GM21515 (cell line): ENCODE measurements at regions not wholly inside any gene's neighbourhood (a gene's known extent, or its start where the extent isn't known, plus 50 kb on each side); places are given as distances from the start of the nearest gene placed in this dataset.
A peak's percentile ranks its signal among the peaks of the same experiment; 100 is the strongest.

ENCODE experiments used
- ATAC-seq: cut with Tn5 transposase; IDR thresholded peaks from one replicate; pipeline ENCODE4 v1.9.1; 2021; ENCODE audit not compliant: unreplicated experiment

DNA sequence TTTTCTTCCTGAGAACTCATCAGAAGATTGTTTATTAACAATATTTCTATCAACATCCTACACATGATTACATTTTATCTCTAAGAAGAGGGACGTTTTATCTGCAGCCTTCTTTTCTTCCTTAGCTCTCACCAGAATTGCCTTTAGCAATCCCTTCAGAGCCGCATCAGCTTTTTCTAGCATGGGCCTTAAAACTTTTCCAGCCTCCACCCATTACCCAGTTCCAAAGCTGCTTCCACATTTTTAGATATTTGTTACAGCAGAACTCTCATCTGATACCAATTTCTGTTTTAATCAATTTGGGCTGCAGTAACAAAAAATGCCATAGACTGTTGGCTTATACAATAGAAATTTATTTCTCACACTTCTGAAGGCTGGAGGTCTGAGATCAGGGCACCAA, 281.5 kb downstream of the THBS2 start:
- ATAC-seq = no peak

DNA sequence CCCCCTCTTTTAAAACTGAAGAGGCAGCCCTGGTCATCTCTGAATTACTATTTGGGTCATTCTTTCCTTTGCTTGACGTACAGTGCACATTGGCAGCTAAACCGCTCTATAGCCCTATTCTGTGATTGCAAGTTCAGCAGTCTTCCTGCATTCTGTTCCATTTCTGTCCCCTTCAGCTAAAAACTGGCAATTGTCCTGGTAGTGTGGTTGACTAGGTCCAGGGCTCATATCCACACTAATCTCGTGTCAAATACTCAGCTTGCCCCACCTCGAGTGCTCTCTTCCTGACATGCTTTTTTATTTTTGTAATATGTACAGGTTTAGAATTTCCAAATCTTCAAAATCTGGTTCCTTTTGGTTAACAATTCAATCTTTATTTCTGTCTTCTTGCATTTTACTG, 282.1 kb downstream of the THBS2 start:
- ATAC-seq = no peak

DNA sequence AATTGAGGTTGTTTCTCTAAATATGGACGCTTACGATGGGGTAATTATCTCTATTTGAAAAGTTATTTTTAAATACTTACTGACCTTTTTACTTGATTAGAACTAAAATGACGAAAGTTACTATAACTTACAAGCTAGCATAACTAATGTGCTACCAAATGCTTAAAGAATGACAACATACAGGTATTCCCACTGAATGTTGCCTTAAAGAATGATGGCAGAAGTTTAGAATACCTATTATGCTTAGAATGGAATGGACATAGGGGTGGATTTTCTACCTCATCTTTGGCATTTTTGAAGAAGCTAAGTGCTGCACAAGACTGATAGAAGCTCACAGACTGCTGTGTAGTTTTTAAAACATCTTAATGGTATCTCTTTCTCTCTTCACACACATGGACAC, 284.8 kb downstream of the THBS2 start:
- no peak for ATAC-seq

DNA sequence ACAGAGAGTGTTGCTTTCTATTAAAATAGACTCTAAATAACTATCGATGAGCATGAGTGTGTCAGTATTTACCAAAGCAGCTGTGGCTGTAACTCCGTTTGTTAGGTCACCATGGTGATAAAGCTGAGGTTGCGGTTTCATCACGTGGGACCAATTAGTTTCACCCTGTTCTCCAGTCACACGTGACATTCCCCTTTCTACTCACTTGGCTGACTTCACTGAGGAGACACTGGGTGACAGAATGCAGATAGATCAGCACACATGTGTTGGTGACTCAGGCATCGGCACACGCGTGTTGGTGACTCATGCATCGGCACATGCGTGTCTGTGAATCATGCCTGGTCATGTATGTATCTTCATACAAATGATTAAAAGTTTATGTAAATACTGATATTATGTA, 285.4 kb downstream of the THBS2 start:
- no peak for ATAC-seq

DNA sequence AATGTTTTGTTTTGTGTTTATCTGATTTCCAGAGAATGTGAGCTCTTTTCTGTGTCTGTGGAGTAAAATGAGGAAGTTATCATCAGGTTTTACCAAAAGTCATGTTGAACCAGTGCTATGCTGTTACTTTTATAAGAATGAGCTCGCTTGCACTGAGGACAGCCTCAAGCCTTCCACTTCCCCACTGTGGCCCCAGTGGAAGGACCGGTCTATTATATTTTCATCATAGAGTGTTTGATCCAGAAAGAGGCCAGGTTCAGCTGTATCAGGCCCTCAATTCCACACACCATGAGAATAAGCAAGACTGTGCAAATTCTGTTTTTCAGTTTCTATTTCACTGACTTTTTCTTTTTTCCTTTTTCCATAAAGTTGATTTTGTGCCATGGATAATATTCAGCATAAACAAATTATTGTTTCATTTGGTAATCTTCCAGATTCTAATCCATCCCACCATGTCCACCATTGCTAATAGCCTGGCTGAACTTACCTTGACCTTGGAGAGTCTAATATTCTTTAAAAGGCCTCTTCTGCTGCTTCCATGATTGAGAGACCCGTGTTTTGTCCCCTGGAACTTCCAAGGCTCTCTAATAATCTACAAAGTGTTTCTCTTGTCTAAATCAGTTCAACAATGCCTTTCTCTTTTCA, 286.2 kb downstream of the THBS2 start:
- ATAC-seq = no peak

DNA sequence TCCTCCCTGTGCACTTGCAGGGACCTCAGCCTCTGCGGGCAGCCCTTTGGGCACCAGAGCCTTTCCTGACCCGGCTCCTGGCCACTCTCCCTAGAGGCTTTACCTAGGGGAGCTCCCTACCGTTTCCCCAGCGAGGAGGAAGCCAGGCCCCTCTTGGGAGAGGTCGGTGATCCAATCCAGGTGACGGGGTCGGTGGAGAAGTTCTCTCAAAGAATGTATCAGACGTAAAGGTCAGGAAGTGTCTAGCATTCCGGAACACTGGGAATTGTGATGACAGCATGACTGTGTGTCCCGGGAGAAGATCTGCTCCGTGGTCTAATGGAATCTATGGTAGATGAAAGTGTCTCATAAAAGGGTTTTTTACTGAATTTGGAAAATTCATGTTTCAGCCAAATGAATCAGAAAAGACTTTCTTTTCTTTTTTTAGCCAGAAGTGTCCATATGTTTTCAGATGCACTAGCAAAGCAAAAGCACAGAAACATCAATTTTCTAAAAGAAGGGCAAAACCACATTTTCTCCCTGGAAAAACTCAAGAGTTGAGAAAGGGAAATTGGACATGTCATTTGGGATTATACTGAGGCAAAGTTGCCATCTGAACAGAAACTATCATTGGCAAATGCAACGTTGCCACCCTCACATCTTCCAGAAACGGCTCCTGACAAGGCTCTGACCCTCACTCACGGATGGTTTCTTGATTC, 289.4 kb downstream of the THBS2 start:
- ATAC-seq = no peak

DNA sequence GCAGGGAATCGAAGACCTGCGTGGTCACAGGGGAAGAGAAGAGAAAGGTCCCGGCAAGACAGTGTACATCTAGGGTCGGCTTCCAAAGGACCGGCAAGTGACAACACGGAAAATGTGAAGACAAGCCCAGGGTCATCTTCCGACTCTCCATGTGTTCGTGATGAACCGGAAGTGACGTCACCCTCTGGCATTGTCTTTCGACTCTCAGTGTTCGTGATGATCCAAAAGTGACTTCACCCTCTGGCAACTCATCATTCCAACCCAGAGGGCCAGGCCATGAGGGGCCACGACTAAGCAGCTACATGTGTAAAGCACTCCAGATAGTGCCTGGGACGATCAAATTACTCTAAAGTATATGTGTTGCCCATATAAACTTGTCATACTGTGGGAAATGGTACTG, 290.8 kb downstream of the THBS2 start:
- ATAC-seq = no peak

DNA sequence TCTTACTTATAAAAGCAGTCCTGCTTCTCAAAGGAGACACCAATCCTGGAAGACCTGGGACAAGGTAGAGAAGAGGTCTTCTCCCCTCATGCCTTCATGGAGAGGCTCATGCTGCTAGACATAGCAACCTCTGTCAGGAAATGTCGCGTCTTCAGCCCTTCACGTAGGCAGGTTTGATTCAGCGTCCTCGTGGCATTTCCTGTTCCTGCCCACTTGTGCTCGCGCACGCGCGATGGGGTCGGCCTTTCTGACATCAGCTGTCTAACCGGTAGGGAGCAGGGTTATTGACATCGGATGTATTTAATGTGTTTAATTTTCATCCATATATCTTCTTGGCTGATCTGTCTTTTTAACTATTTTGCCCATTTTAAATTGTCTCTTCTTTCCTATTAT, 292.4 kb downstream of the THBS2 start:
- no peak for ATAC-seq

DNA sequence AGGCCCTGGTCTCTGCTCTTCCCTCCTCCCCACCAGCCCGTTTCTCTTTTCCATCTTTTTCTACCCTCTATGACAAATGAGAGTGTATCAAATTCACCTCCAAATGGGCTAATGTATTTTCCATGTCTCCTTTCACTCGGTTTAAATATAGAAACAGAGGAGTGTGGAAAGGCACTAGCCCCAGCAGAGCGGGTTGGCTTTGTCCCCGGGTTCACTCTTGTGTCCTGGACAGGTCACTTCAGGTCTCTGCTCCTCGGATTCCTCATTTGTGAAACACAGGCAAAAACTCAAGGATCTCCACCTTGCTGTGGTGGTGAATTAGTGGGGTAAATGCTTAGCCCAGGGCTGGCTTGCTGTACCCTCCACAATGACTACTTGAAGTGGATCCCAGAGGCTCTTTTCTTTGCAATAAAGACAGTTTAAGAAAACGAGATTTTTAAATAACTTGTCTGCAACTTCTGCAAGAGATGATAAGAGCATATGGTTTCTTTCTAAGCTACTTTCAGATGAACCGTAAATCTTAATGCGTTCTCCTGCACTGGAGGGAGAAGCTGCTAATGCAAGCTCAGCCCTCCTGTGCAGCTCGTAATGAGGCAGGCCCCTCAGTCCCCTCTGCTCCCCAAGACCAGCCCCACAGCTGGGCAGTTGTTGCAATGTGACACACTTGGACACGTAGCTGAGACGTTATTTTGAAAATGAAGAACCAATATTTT, 292.9 kb downstream of the THBS2 start:
- ATAC-seq = no peak

DNA sequence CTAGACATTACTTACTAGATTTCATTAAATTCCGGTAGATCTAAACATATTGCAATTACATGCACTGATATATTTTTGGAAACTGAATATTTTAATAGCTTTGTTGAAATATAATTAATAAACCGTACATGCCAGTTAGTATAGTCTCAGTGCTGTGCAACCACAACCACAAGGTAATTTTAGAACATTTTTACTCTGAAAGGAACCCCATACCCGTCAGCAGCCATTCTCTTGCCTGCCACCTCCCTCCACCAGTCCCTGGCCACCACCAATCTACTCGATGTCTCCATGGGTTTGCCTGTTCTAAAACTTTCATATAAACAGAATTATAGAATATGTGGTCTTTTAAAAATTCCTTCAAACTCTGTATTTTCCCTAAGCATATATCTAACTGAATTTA, 293.9 kb downstream of the THBS2 start:
- no peak for ATAC-seq

DNA sequence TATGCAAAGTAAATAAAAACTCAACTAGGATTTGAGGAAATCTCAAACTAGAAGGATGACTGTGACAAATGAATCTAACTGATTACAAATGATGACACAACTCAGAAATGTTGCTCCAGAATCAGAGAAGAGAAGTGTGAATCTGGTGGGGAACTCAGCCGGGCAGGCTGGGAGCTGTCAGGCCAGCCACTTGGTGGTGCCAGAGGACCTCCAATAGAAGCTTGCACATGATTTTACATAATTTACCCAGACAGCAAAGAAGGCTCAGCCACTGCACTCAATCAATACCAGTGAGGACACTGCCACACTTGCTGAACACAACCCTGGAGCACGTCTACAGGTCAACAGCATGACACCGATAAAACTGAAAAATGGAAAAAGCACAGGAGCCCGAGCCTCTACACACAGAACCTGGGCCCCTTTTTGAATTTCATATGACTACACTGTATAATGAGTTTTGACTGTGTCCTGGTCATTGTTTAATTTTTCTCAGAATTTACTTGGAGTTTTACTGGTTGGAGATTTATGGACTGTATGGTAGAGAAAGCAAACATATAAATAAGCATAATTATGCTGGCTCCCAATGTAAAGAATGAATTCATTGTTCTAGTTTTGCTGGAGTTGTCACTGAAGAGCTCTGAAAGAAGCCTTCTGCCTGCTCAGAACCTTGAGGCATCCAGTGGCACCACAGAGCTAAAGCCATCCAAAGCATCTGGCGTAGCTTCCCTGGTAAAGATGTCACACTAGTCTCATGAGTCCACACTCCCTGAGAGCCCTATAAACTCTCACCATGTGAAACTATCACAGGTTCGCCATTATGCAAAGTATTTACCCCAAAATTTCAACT, 296.5 kb downstream of the THBS2 start:
- peak; percentile 69 for ATAC-seq

DNA sequence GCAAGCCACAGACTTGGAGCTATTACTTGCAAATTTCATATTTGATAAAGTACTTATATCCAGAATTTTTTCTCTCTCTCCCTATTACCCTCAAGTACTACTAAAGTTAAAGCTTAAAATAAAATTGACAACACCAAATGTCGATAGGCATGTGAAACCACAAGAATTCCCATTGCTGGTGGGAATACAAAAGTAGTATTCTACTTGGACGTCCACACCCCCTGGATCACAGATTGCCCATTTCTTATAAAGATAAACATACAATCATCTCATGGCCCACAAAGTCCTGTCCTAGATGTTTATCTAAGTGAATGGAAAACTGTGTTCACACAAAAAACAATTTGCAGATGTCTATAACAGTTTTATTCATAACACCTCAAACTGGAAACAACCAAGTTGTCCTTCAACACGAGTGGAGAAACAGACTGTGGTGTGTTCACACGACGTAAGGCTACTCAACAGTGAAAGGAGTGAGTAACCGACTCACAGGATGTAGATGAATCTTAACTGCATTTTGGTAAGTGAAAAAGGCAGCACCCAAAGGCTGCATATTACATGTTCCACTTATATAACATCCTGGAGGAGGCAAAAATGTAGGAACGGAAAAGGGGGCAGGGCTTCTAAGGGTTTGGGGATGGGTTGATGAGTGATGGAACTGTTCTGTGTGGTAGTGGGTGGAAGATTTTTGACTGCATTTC, 297.4 kb downstream of the THBS2 start:
- no peak for ATAC-seq

DNA sequence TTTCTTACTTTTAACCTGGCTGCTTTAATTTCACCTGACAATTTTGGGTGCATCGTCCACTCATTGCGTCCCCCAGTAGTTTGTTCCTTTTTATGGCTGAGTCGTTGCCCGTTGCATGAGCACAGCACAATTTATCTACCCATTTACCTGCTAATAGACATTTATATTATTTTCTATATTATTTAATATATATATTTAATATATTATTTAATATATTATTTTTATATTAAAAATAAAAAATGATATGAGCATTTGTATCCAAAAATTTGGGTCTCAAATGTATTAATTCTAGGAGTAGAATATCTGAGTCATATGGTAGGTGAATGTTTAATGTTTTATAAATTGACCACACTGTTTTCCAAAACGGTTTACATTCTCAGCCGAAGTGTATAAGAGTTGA, 300.2 kb downstream of the THBS2 start:
- ATAC-seq = no peak

DNA sequence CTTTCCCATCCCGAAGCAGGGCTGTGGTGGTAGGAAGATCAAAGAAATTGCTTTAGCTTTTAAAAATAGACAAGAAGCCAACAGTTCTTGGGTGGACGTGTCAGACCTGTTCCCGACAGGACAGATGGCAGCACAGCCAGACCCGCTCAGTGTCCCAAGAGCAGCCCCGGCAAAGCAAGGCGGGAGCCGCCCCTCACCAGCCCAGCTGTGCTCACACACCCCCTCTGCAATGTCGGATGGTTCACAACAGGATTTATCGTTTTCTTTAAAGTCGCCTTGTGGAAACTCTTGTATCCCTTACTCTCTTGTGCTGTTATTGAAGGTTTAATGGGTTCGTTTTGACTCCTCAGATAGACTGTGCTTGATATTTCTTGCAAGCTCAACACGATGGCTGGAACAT, 302.4 kb downstream of the THBS2 start:
- no peak for ATAC-seq

DNA sequence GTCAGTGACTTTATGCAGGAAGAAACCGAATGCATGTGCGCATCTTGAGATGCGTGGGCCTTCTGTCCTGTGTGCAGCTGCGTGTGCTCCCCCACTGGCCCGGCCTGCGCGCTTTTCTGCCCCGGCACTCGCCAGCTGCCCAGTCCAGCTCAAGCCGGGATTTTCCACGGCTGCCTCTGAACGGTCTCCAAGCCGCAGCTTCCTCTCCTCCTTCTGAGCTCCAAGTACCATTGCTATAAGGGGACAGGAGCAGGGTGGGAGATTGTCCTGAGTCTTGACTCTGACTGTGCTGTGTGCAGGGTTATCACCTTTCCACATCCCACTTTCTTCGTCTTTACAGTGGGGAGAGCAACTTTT, 302.8 kb downstream of the THBS2 start:
- ATAC-seq = no peak

DNA sequence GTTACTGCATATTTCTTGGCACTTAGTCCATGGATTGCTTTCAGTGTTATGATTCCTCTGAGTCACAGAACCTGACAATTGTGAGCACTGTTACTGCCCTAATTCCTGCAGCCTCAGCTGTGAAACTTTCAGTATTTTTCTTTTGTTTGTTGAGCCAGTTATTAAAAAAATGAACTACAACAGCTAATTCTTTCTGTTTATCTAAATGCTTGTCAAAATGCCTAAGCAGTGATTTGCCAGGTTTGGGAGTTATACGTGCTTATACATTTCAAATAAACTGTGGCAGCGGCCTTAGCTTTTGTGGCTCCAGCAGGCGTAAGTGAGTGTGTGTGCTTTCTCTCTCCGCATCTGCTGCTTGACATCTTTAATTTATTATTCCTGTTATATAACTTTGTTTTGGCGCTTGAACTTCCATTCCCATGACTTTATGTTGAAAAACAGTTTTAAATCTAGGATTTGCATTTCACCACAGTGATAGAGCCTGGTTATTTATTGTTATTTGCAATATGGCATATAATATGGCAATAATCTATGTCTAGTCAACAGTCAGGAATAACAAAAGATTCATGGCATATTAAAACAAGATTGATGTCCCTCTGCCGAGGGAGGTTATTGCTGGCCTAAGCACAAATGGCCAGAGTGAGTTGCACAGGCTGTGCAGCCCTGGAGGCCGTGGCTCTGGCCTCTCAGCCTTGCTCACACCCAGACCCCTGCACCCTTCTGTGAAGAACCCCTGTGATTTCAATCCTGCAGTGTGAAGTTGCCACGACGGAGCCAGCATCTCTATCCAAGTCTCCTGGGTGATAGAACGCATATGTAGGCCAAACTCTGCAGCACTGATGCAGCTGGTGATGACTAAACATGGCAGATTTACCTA, 303.4 kb downstream of the THBS2 start:
- ATAC-seq = no peak

DNA sequence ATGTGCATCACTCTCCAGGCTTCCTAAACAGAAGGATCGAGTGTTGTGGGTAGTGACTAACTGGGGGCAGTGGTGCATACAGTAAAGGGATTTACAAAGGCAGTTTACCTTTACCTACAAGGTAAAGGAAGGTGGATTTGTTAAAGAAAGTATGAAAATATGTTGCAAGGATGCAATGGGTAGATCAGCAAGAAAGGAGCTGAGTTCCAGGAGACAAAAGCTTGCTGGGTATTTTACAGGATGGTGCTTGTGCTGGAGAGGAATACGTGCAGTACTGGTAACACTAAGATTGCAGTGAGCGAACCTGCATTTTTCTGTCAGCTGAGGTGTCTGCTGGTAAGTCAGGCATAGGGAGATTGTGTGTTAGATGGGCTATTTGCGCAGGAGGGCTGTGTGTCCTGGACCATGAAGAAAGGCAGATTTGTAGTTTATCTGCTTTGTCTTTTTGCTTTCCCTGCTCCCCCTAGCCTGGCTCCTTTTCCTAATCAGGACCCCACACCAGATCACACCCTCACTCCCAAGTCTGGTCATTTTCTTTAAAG, 304.6 kb downstream of the THBS2 start:
- no peak for ATAC-seq

DNA sequence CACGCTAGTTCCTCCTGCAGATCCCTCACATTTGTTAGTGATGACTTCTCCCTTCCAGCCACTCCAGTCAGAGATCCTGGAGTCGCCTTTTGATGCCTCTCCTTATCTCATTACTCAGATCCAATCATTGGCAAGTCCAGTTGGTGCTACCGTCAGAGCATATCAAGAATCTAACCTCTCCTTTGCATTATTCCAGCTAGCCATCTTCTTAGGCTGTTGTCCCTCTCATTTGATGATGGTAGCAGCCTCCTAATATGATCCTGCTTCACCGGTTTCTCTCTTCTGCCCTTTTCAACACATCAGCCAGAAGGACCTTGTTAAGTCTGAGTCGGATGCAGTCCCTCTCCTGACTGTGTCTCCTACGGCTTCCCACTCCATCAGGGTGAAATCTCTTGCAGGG, 305.6 kb downstream of the THBS2 start:
- ATAC-seq = no peak

DNA sequence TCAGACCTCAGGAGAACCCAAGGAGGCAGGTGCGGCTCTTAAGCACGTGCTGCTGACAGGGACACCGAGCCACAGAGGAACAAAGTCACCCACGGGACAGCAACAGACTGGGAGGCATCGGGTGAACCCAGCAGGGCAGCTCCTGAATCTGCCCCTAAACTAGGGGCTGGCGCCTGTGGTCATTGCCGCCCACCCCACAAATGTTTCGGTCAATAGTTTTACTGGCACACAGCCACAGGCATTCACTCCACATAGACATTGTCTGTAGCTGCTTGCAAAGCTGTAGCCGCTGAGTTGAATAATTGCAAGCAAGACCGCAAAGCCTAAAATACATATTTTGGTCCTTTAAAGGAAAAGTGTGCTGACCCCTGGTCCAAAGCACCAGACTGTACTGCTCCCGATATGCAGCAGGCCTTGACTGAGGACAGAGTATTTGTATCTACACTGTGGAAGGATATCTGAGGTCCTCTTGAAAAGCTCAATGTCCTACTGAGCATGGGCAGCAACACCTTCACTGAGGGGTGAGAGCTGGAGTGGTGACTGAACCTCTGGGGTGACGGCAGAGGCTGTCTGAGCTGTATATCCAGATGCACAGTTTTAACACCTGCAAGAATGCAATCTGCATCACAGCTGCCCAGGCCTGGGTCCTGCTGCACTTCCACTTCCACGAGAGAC, 310.3 kb downstream of the THBS2 start:
- no peak for ATAC-seq
